HepG2 (cell line): ENCODE measurements at regions not wholly inside any gene's neighbourhood (a gene's known extent, or its start where the extent isn't known, plus 50 kb on each side); places are given as distances from the start of the nearest gene placed in this dataset.
"Not testable (repeated sequence)": the region's sequence is repeated elsewhere in the genome, so short reads cannot be mapped to it uniquely, and the experiment has no call there.

Source experiments
- ATAC-seq: fragments of 200-7000 bp; cut with Tn5 transposase; 3 replicates; pipeline ENCODE4 v1.9.1; 2020; ENCODE audit warnings: mild to moderate bottlenecking, moderate library complexity
- BruUV-seq: library from RNA; stranded (reverse); fragments of 400-500 nt; replicated peaks from 2 replicates; lab custom pipeline; 2021; lab: Mats Ljungman, UMichigan
- CTCF ChIA-PET: fragments of 300-600 bp; formaldehyde crosslinking; extraction: SDS; loops from one replicate; lab custom pipeline; 2021; ENCODE audit warnings: low total read pairs, inconsistent platforms, low intra/inter-chr PET ratio; lab: Yijun Ruan, JAX
- POLR2A ChIA-PET: fragments of 350-600 bp; sonication (Branson Sonifier 250); formaldehyde crosslinking; loops from one replicate; lab custom pipeline; 2020; ENCODE audit warnings: antibody characterized with exemption, inconsistent platforms; lab: Yijun Ruan, JAX
- DNase-seq: peaks from one replicate; pipeline ENCODE4 v3.0.0-alpha.2; 2015; ENCODE audit warnings: low spot score
- FAIRE-seq: peaks from 3 replicates; lab custom pipeline; 2011; peaks lifted over from hg19 to GRCh38; lab: Jason Lieb, UNC
- H2AFZ ChIP-seq: one replicate; pipeline ENCODE4 v1.6.1; 2011; ENCODE audit warnings: low read length, inconsistent platforms
- H3K27ac ChIP-seq: fragments of 300-600 bp; 3 replicates; pipeline ENCODE4 v1.8.0; 2011; ENCODE audit warnings: mixed run types, mild to moderate bottlenecking, mixed read lengths, low read length, inconsistent platforms; ENCODE audit not compliant: insufficient read depth; ENCODE audit errors: extremely low read length
- H3K27me3 ChIP-seq, 2 experiments: fragments of 200-600 bp in 1 of 2; 2 replicates in 1 of 2; 3 replicates in 1 of 2; pipeline versions ENCODE4 v1.6.0 to v1.8.0; 2011; ENCODE audit warnings: low read length in 2 of 2, mild to moderate bottlenecking in 2 of 2, moderate library complexity in 2 of 2, inconsistent platforms in 1 of 2; ENCODE audit not compliant: insufficient read depth in 2 of 2, control insufficient read depth in 1 of 2
- H3K36me3 ChIP-seq, 2 experiments: fragments of 200-600 bp in 1 of 2; replicated peaks in 1 of 2; 2 replicates in 1 of 2; 3 replicates in 1 of 2; pipeline versions ENCODE4 v1.5.1 to v1.8.0; 2011; ENCODE audit warnings: low read length in 2 of 2, inconsistent platforms in 1 of 2; ENCODE audit not compliant: insufficient read depth in 2 of 2, control insufficient read depth in 1 of 2
- H3K4me1 ChIP-seq: 2 replicates; pipeline ENCODE4 v1.5.1; 2012; ENCODE audit warnings: low read length, inconsistent platforms; ENCODE audit not compliant: insufficient read depth
- H3K4me2 ChIP-seq: 2 replicates; pipeline ENCODE4 v1.6.0; 2011; ENCODE audit warnings: low read depth, low read length, inconsistent platforms
- H3K4me3 ChIP-seq, 3 experiments: fragments of 200-600 bp in 1 of 3; sonication (generic), shearing (Covaris generic) in 1 of 3; replicated peaks in 1 of 3; 2 replicates each; pipeline ENCODE4 v1.5.1; 2011 to 2016; ENCODE audit warnings: low read length in 3 of 3, inconsistent platforms in 2 of 3, low read depth in 2 of 3, mild to moderate bottlenecking in 2 of 3, control low read depth in 1 of 3, mixed read lengths in 1 of 3; ENCODE audit not compliant: insufficient read depth in 1 of 3
- H3K79me2 ChIP-seq: one replicate; pipeline ENCODE4 v1.6.1; 2011; ENCODE audit warnings: low read length, inconsistent platforms; ENCODE audit not compliant: insufficient read depth
- H3K9ac ChIP-seq: 2 replicates; pipeline ENCODE4 v1.6.0; 2011; ENCODE audit warnings: mild to moderate bottlenecking, low read depth, low read length, inconsistent platforms; ENCODE audit not compliant: insufficient read depth
- H3K9me3 ChIP-seq: 2 replicates; pipeline ENCODE4 v1.5.1; 2012; ENCODE audit warnings: mild to moderate bottlenecking, low read length
- H4K20me1 ChIP-seq: 2 replicates; pipeline ENCODE4 v1.6.0; 2011; ENCODE audit warnings: inconsistent platforms, mild to moderate bottlenecking, low read length, moderate library complexity; ENCODE audit not compliant: insufficient read depth
- ATF7 ChIP-seq, 2 experiments: fragments of 450-650 bp in 1 of 2; sonication (generic) in 1 of 2; formaldehyde crosslinking in 1 of 2; IDR thresholded peaks; 2 replicates each; pipeline versions ENCODE4 v1.4.0 to v1.6.1; 2016 to 2020; ENCODE audit warnings: antibody characterized with exemption in 1 of 2, mild to moderate bottlenecking in 1 of 2, missing genetic modification reagents in 1 of 2
- CEBPB ChIP-seq: IDR thresholded peaks from 2 replicates; pipeline ENCODE4 v1.6.1; 2011; ENCODE audit warnings: low read depth, low read length, improper control_type of control experiment, borderline replicate concordance
- WGBS: methylation state at CpG from one replicate; pipeline ENCODE4 v1.1.6; 2017; ENCODE audit warnings: low lambda C conversion rate; 5-methylcytosine and 5-hydroxymethylcytosine counted together
- in situ Hi-C: cut with HindIII; loops from 2 replicates; pipeline ENCODE4 v1.10.0; 2017; ENCODE audit warnings: low pct_unique_long_range_greater_than_20kb; ENCODE audit not compliant: extremely low pct_ligation_motif_present
- intact Hi-C: fragments of 100-400 bp; cut with micrococcal nuclease; formaldehyde crosslinking; loops from one replicate; pipeline ENCODE4 v1.10.0; 2022; ENCODE audit not compliant: unreplicated experiment

GRCh38 chr17:26734775-26735174, 559.1 kb upstream of the WSB1 start:
- intact Hi-C loops, H3K9ac ChIP-seq: not testable (repeated sequence)

GRCh38 chr17:26735977-26736376, 557.9 kb upstream of the WSB1 start:
- WGBS: no CpG with 5 or more reads among the region's 6 CpGs
- ATAC-seq, H3K4me2 ChIP-seq, H3K4me3 ChIP-seq, H3K27me3 ChIP-seq, H3K79me2 ChIP-seq, H3K36me3 ChIP-seq, FAIRE-seq, intact Hi-C loops, CTCF ChIA-PET, BruUV-seq, H3K9ac ChIP-seq, in situ Hi-C loops, DNase-seq, H3K27ac ChIP-seq, H4K20me1 ChIP-seq, H2AFZ ChIP-seq, H3K4me1 ChIP-seq, POLR2A ChIA-PET: not testable (repeated sequence)
- peaks cover 20% of the 10 kb centered on the region; the same call in 1 of the 2 replicates for H3K9me3 ChIP-seq

More at GRCh38 chr17:26734775-26735174, 559.1 kb upstream of the WSB1 start:
- H3K36me3 ChIP-seq; H3K27me3 ChIP-seq; H3K4me1 ChIP-seq; H3K4me3 ChIP-seq; ATAC-seq; H3K27ac ChIP-seq; H2AFZ ChIP-seq; FAIRE-seq; CTCF ChIA-PET; DNase-seq; H3K4me2 ChIP-seq; in situ Hi-C loops; POLR2A ChIA-PET; H3K79me2 ChIP-seq; BruUV-seq; H4K20me1 ChIP-seq; TF ChIP-seq ATF7 (CRISPR knock-in tag; IDR thresholded peaks at IDR 0.05): not testable (repeated sequence)
- WGBS: 2% methylated on average over 2 of the region's 2 CpGs
- TF ChIP-seq ATF7 (IDR thresholded peaks at IDR 0.05) (peak; percentile 95), CEBPB (peak; percentile 11; the same call in 1 of the 2 replicates)
- peaks cover 20% of the 10 kb centered on the region; the same call in 1 of the 2 replicates for H3K9me3 ChIP-seq
